Stomach (tissue), 8 donors: ENCODE measurements at regions not wholly inside any gene's neighbourhood (a gene's known extent, or its start where the extent isn't known, plus 50 kb on each side); places are given as distances from the start of the nearest gene placed in this dataset.

ENCODE experiments used
- DNase-seq, 2 donors: peaks; one replicate each; pipeline versions ENCODE4 v3.0.0 to v3.0.0-alpha.2; 2013 to 2019
- H3K27ac ChIP-seq, 5 donors: fragments of 200-600 bp in 4 of 5; sonication (generic) in 4 of 5; one replicate each; pipeline ENCODE4 v1.5.1; 2013 to 2019; ENCODE audit warnings: mild to moderate bottlenecking in 1 of 5, moderate library complexity in 1 of 5
- H3K27me3 ChIP-seq, 3 donors: fragments of 200-600 bp; sonication (generic); one replicate each; pipeline ENCODE4 v1.5.1; 2017 to 2019; ENCODE audit warnings: mixed run types in 1 of 3
- H3K36me3 ChIP-seq, 4 donors: fragments of 200-600 bp; sonication (generic); 1 replicate in 3 of 4; 2 replicates in 1 of 4; pipeline ENCODE4 v1.5.1; 2016 to 2019
- H3K4me1 ChIP-seq, 4 donors: fragments of 200-600 bp; sonication (generic); one replicate each; pipeline ENCODE4 v1.5.1; 2016 to 2019
- H3K4me3 ChIP-seq, 4 donors: fragments of 200-600 bp; sonication (generic) in 3 of 4; one replicate each; pipeline ENCODE4 v1.5.1; 2016 to 2019; ENCODE audit warnings: mild to moderate bottlenecking in 1 of 4
- H3K9me3 ChIP-seq, 4 donors: fragments of 200-600 bp; sonication (generic); one replicate each; pipeline ENCODE4 v1.5.1; 2016 to 2019
- CTCF ChIP-seq, 7 experiments: fragments of 450-650 bp in 4 of 7; fragments of 200-600 bp in 3 of 7; sonication (generic) in 3 of 7; IDR thresholded peaks; one replicate each; pipeline ENCODE4 v1.5.1; 2016 to 2019; ENCODE audit warnings: antibody characterized with exemption in 7 of 7, control low read depth in 2 of 7, mild to moderate bottlenecking in 1 of 7
- EP300 ChIP-seq: sonication (generic); formaldehyde crosslinking; IDR thresholded peaks from one replicate; pipeline ENCODE4 v1.6.1; 2017; ENCODE audit warnings: antibody characterized with exemption
- POLR2A ChIP-seq, 4 donors: fragments of 450-650 bp; IDR thresholded peaks; one replicate each; pipeline ENCODE4 v1.6.1; 2016; ENCODE audit warnings: antibody characterized with exemption in 4 of 4, control low read depth in 2 of 4, mild to moderate bottlenecking in 1 of 4, moderate library complexity in 1 of 4
- POLR2AphosphoS5 ChIP-seq, 3 donors: sonication (generic); formaldehyde crosslinking; IDR thresholded peaks; one replicate each; pipeline ENCODE4 v1.6.1; 2016; ENCODE audit warnings: antibody characterized with exemption in 3 of 3
- WGBS, 5 donors: extraction: QIAGEN DNeasy Blood & Tissue Kit in 3 of 5; methylation state at CpG; one replicate each; pipeline versions ENCODE4 v1.1.5 to v1.1.7; 2013 to 2018; 5-methylcytosine and 5-hydroxymethylcytosine counted together
- intact Hi-C: fragments of 100-400 bp; cut with DNase I; formaldehyde crosslinking; loops from one replicate; pipeline ENCODE4 v1.15.1; 2023; ENCODE audit warnings: low total_unique reads
- donor health status: healthy with polysubstance abuse.
- donor health status: Bipolar disorder and iron deficiency.
- donor health status: healthy.

- no peak for DNase-seq
- intact Hi-C loops = no loop called here
- Histone ChIP-seq H3K4me1 (no peaks in the 10 kb centered on the region), H3K4me3 (no peak overlapping the region), H3K36me3 (no peaks in the 10 kb centered on the region), H3K9me3 (no peaks in the 10 kb centered on the region), H3K27ac (no peak overlapping the region), H3K27me3 (peaks cover 0 to 35% (median 4%) of the 10 kb centered on the region in 3 donors)
- TF ChIP-seq CTCF (IDR thresholded peaks at IDR 0.05) = no peak
- no peak for TF ChIP-seq POLR2A (IDR thresholded peaks at IDR 0.05)
- no peak for TF ChIP-seq EP300
- TF ChIP-seq POLR2AphosphoS5 (IDR thresholded peaks at IDR 0.05) = no peak
- 67 to 78% (median 68%) methylated on average over 10 of the region's 10 CpGs for WGBS, 5 donors
Measured at GRCh38 chr11:64472593-64473455, 82.9 kb upstream of the SLC22A11 start.

- TF ChIP-seq CTCF (IDR thresholded peaks at IDR 0.05) = no peak
- no peak for TF ChIP-seq EP300
- no peak for TF ChIP-seq POLR2A (IDR thresholded peaks at IDR 0.05)
- no peak for TF ChIP-seq POLR2AphosphoS5 (IDR thresholded peaks at IDR 0.05)
- Histone ChIP-seq H3K4me3 (no peak overlapping the region), H3K36me3 (no peaks in the 10 kb centered on the region), H3K27ac (no peak overlapping the region), H3K4me1 (no peaks in the 10 kb centered on the region), H3K9me3 (no peaks in the 10 kb centered on the region), H3K27me3 (peaks cover 0 to 39% (median 5%) of the 10 kb centered on the region in 3 donors)
- no peak for DNase-seq
- 87 to 93% (median 91%) methylated on average over 11 of the region's 11 CpGs for WGBS, 5 donors
- intact Hi-C loops = no loop called here
Measured at GRCh38 chr11:64474680-64475079, 81.1 kb upstream of the SLC22A11 start.

GRCh38 chr11:64475145-64475544, 80.6 kb upstream of the SLC22A11 start:
- DNase-seq = no peak
- WGBS, 5 donors = 79 to 94% (median 92%) methylated on average over 11 of the region's 11 CpGs
- Histone ChIP-seq H3K36me3 (no peaks in the 10 kb centered on the region), H3K9me3 (no peaks in the 10 kb centered on the region), H3K4me1 (no peaks in the 10 kb centered on the region), H3K4me3 (no peak overlapping the region), H3K27me3 (peaks cover 0 to 37% (median 5%) of the 10 kb centered on the region in 3 donors), H3K27ac (no peak overlapping the region)
- intact Hi-C loops = no loop called here
- TF ChIP-seq POLR2A (IDR thresholded peaks at IDR 0.05) (no peak), EP300 (no peak), POLR2AphosphoS5 (IDR thresholded peaks at IDR 0.05) (no peak), CTCF (IDR thresholded peaks at IDR 0.05) (no peak)

GRCh38 chr11:64476881-64477280, 78.9 kb upstream of the SLC22A11 start:
- WGBS, 5 donors = 58 to 87% (median 68%) methylated on average over 6 to 7 of the region's 7 CpGs
- H3K4me3 ChIP-seq = no peak overlapping the region
- no peak for TF ChIP-seq POLR2A (IDR thresholded peaks at IDR 0.05)
- no peak for TF ChIP-seq POLR2AphosphoS5 (IDR thresholded peaks at IDR 0.05)

GRCh38 chr11:64477675-64478074, 78.1 kb upstream of the SLC22A11 start:
- 58 to 65% (median 60%) methylated on average over 11 of the region's 11 CpGs for WGBS, 5 donors
- H3K4me3 ChIP-seq = no peak overlapping the region
- intact Hi-C loops = no loop called here

More at GRCh38 chr11:64476881-64477280, 78.9 kb upstream of the SLC22A11 start:
- no peak for DNase-seq
- no peaks in the 10 kb centered on the region for H3K36me3 ChIP-seq
- H3K4me1 ChIP-seq = no peaks in the 10 kb centered on the region
- H3K9me3 ChIP-seq = no peaks in the 10 kb centered on the region
- peaks cover 0 to 37% (median 5%) of the 10 kb centered on the region in 3 donors for H3K27me3 ChIP-seq
- intact Hi-C loops = no loop called here
- no peak overlapping the region for H3K27ac ChIP-seq

More at GRCh38 chr11:64477675-64478074, 78.1 kb upstream of the SLC22A11 start:
- no peak for DNase-seq
- TF ChIP-seq POLR2A (IDR thresholded peaks at IDR 0.05) = no peak
- TF ChIP-seq POLR2AphosphoS5 (IDR thresholded peaks at IDR 0.05) = no peak
- TF ChIP-seq EP300 = no peak
- no peak for TF ChIP-seq CTCF (IDR thresholded peaks at IDR 0.05)
- no peaks in the 10 kb centered on the region for H3K4me1 ChIP-seq
- H3K9me3 ChIP-seq = no peaks in the 10 kb centered on the region
- no peaks in the 10 kb centered on the region for H3K36me3 ChIP-seq
- no peak overlapping the region for H3K27ac ChIP-seq
- H3K27me3 ChIP-seq = peaks cover 0 to 37% (median 5%) of the 10 kb centered on the region in 3 donors
